PC-3 (cell line): ENCODE measurements at regions not wholly inside any gene's neighbourhood (a gene's known extent, or its start where the extent isn't known, plus 50 kb on each side); places are given as distances from the start of the nearest gene placed in this dataset.

Experiments used
- ATAC-seq: fragments of 200-7000 bp; cut with Tn5 transposase; 2 replicates; pipeline ENCODE4 v1.9.1; 2020; ENCODE audit warnings: mild to moderate bottlenecking, moderate library complexity
- BruUV-seq: library from RNA; stranded (reverse); fragments of 400-500 nt; replicated peaks from 2 replicates; lab custom pipeline; 2021; lab: Mats Ljungman, UMichigan
- CTCF ChIA-PET: fragments of 300-600 bp; sonication (Branson Sonifier 250); formaldehyde crosslinking; loops from one replicate; lab custom pipeline; 2022; ENCODE audit warnings: antibody characterized with exemption; lab: Charles Lee
- POLR2A ChIA-PET: fragments of 300-600 bp; sonication (Branson Sonifier 250); formaldehyde crosslinking; loops from one replicate; lab custom pipeline; 2022; ENCODE audit warnings: antibody characterized with exemption; ENCODE audit not compliant: unreplicated experiment; lab: Charles Lee
- DNase-seq: peaks from one replicate; pipeline ENCODE4 v3.0.0-alpha.2; 2015
- H2AFZ ChIP-seq: fragments of 300-600 bp; sonication (generic); 2 replicates; pipeline ENCODE4 v1.6.0; 2016; ENCODE audit warnings: antibody characterized with exemption, low read length
- H3F3A ChIP-seq: fragments of 300-600 bp; sonication (generic); one replicate; pipeline ENCODE4 v1.6.0; 2017; ENCODE audit warnings: antibody characterized with exemption, low read length, control low read depth, mild to moderate bottlenecking; ENCODE audit not compliant: unreplicated experiment
- H3K27ac ChIP-seq: fragments of 300-600 bp; sonication (generic); 2 replicates; pipeline ENCODE4 v1.5.1; 2016; ENCODE audit warnings: mild to moderate bottlenecking, low read length
- H3K27me3 ChIP-seq: fragments of 300-600 bp; sonication (generic); 2 replicates; pipeline ENCODE4 v1.6.1; 2016; ENCODE audit warnings: low read length, mixed read lengths
- H3K36me3 ChIP-seq: fragments of 300-600 bp; sonication (generic); 2 replicates; pipeline ENCODE4 v1.6.1; 2016; ENCODE audit warnings: low read depth, mixed run types, low read length, mixed read lengths
- H3K4me1 ChIP-seq: fragments of 300-600 bp; sonication (generic); 2 replicates; pipeline ENCODE4 v1.5.1; 2016; ENCODE audit warnings: low read length; ENCODE audit not compliant: insufficient read depth
- H3K4me2 ChIP-seq: fragments of 300-600 bp; sonication (generic); 2 replicates; pipeline ENCODE4 v1.6.0; 2016; ENCODE audit warnings: low read length
- H3K4me3 ChIP-seq: fragments of 300-600 bp; sonication (generic); 2 replicates; pipeline ENCODE4 v1.5.1; 2016; ENCODE audit warnings: mild to moderate bottlenecking, low read length, mixed read lengths
- H3K79me2 ChIP-seq: fragments of 300-600 bp; sonication (generic); 2 replicates; pipeline ENCODE4 v1.6.1; 2017; ENCODE audit warnings: low read length, mixed read lengths
- H3K9ac ChIP-seq: fragments of 300-600 bp; sonication (generic); 2 replicates; pipeline ENCODE4 v1.6.0; 2016; ENCODE audit warnings: mild to moderate bottlenecking, low read length
- H3K9me2 ChIP-seq: fragments of 300-600 bp; sonication (generic); replicated peaks from 2 replicates; pipeline ENCODE4 v1.6.1; 2016; ENCODE audit warnings: mixed run types, low read length, mixed read lengths
- H3K9me3 ChIP-seq: fragments of 300-600 bp; sonication (generic); 2 replicates; pipeline ENCODE4 v1.6.1; 2016; ENCODE audit warnings: low read length, mixed read lengths
- H4K20me1 ChIP-seq: fragments of 300-600 bp; sonication (generic); 2 replicates; pipeline ENCODE4 v1.6.1; 2016; ENCODE audit warnings: low read length, mixed read lengths
- EZH2 ChIP-seq: fragments of 300-600 bp; sonication (generic); IDR thresholded peaks from one replicate; pipeline ENCODE4 v1.6.1; 2017; ENCODE audit warnings: antibody characterized with exemption, mild to moderate bottlenecking, low read length; ENCODE audit not compliant: unreplicated experiment
- EZH2phosphoT487 ChIP-seq: fragments of 300-600 bp; sonication (generic); IDR thresholded peaks from 2 replicates; pipeline ENCODE4 v1.6.1; 2018; ENCODE audit warnings: mild to moderate bottlenecking, antibody characterized with exemption, low read length, borderline replicate concordance
- intact Hi-C: fragments of 100-400 bp; cut with micrococcal nuclease; formaldehyde crosslinking; loops from 2 replicates; pipeline ENCODE4 v1.9.0; 2023
- TF ChIP-seq, protein P1 (sequence below): fragments of 300-600 bp; sonication (generic); conservative IDR thresholded peaks from 2 replicates; pipeline ENCODE4 v1.5.1; 2017; ENCODE audit warnings: antibody characterized with exemption, low read depth, mild to moderate bottlenecking, low read length

DNA sequence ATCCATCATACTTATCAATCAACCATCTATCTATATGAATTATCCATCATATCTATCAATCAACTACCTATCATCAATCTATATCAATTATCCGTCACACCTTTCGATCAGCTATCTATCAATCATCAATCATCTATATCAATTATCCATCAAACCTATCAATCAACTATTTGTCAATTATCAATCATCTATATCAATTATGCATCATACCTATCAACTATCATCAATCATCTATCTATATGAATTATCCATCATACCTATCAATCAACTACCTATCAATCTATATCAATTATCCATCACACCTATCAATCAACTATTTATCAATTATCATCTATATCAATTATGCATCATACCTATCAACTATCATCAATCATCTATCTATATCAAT lies 70.6 kb upstream of the PPP2R3B start:
- Histone ChIP-seq H4K20me1 (no peaks in the 10 kb centered on the region), H3K9me3 (no peaks in the 10 kb centered on the region), H3K36me3 (no peaks in the 10 kb centered on the region), H3K9me2 (no peaks in the 10 kb centered on the region), H2AFZ (no peak overlapping the region), H3K79me2 (no peaks in the 10 kb centered on the region), H3K4me2 (no peak overlapping the region), H3K4me1 (no peaks in the 10 kb centered on the region), H3K27ac (no peak overlapping the region), H3K27me3 (no peaks in the 10 kb centered on the region), H3F3A (no peaks in the 10 kb centered on the region), H3K4me3 (no peak overlapping the region), H3K9ac (no peak overlapping the region)
- intact Hi-C loops, result no loop called here
- no peak for ATAC-seq
- POLR2A ChIA-PET, result no interaction called here
- CTCF ChIA-PET, result no interaction called here
- no TSS peak for BruUV-seq
- no peak for DNase-seq
- no peak for TF ChIP-seq EZH2phosphoT487
- no peak for TF ChIP-seq EZH2
- TF ChIP-seq, protein P1, sequence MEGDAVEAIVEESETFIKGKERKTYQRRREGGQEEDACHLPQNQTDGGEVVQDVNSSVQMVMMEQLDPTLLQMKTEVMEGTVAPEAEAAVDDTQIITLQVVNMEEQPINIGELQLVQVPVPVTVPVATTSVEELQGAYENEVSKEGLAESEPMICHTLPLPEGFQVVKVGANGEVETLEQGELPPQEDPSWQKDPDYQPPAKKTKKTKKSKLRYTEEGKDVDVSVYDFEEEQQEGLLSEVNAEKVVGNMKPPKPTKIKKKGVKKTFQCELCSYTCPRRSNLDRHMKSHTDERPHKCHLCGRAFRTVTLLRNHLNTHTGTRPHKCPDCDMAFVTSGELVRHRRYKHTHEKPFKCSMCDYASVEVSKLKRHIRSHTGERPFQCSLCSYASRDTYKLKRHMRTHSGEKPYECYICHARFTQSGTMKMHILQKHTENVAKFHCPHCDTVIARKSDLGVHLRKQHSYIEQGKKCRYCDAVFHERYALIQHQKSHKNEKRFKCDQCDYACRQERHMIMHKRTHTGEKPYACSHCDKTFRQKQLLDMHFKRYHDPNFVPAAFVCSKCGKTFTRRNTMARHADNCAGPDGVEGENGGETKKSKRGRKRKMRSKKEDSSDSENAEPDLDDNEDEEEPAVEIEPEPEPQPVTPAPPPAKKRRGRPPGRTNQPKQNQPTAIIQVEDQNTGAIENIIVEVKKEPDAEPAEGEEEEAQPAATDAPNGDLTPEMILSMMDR, result no peak

DNA sequence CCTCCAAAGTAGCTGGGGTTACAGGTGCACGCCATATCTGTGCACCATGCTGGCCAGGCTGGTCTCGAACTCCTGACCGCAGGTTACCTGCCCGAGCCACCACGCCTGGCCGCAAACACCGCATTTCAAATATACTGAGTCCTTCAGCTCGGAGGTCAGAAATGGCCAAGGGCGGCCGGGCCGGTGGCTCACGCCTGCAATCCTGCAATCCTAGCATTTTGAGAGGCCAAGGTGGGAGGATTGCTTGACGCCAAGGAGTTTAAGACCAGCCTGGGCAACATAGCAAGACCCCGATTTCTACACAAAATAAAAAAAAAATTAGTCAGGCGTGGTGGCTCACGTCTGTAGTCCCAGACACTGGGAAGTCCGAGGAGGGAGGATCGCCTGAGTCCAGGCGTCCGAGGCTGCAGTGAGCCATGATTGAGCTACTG lies 71.9 kb upstream of the PPP2R3B start:
- no peak for DNase-seq
- POLR2A ChIA-PET, result no interaction called here
- H3K9me2 ChIP-seq, result no peaks in the 10 kb centered on the region
- H3K36me3 ChIP-seq, result no peaks in the 10 kb centered on the region
- H3K4me1 ChIP-seq, result no peaks in the 10 kb centered on the region
- no peaks in the 10 kb centered on the region for H3F3A ChIP-seq
- no peak overlapping the region for H3K4me3 ChIP-seq
- CTCF ChIA-PET, result no interaction called here
- TF ChIP-seq EZH2 (no peak), EZH2phosphoT487 (no peak)
- TF ChIP-seq, protein P1, result no peak
- H3K27ac ChIP-seq, result no peak overlapping the region
- no peak for ATAC-seq
- intact Hi-C loops, result no loop called here
- no peak overlapping the region for H3K4me2 ChIP-seq
- no peak overlapping the region for H2AFZ ChIP-seq
- H4K20me1 ChIP-seq, result no peaks in the 10 kb centered on the region
- no peaks in the 10 kb centered on the region for H3K27me3 ChIP-seq
- no peaks in the 10 kb centered on the region for H3K79me2 ChIP-seq
- no peaks in the 10 kb centered on the region for H3K9me3 ChIP-seq
- no TSS peak for BruUV-seq
- no peak overlapping the region for H3K9ac ChIP-seq

DNA sequence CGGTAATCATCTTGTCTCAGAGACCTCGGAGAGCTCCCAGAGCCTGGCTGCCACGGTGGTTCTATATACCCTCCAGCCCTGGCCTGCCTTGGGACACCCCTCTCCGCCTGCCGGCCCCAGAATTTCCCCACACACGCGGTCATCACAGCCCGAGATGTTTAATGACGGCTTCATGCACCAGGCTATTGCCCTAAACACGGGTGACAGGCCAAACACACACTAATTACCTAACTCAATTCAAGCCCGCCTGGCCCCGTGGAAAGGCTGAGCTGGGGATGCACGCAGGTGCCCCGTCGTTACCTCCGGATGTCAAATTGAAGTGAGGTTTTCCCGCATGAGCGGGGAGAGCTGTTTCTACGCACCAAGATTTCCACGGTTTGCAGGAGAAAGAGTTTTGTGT lies 72.9 kb upstream of the PPP2R3B start:
- BruUV-seq, result no TSS peak
- no peak overlapping the region for H2AFZ ChIP-seq
- no peaks in the 10 kb centered on the region for H4K20me1 ChIP-seq
- intact Hi-C loops, result no loop called here
- DNase-seq, result no peak
- H3K27me3 ChIP-seq, result no peaks in the 10 kb centered on the region
- H3K9ac ChIP-seq, result no peak overlapping the region
- H3K36me3 ChIP-seq, result no peaks in the 10 kb centered on the region
- no peaks in the 10 kb centered on the region for H3K9me2 ChIP-seq
- H3K27ac ChIP-seq, result no peak overlapping the region
- H3K4me2 ChIP-seq, result no peak overlapping the region
- POLR2A ChIA-PET, result no interaction called here
- no peak for ATAC-seq
- H3K4me1 ChIP-seq, result no peaks in the 10 kb centered on the region
- TF ChIP-seq EZH2phosphoT487, result no peak
- no peak for TF ChIP-seq EZH2
- no peaks in the 10 kb centered on the region for H3K9me3 ChIP-seq
- CTCF ChIA-PET, result no interaction called here
- no peak overlapping the region for H3K4me3 ChIP-seq
- no peaks in the 10 kb centered on the region for H3F3A ChIP-seq
- H3K79me2 ChIP-seq, result no peaks in the 10 kb centered on the region
